Left ventricle myocardium inferior (tissue), 1 donor: ENCODE measurements at regions not wholly inside any gene's neighbourhood (a gene's known extent, or its start where the extent isn't known, plus 50 kb on each side); places are given as distances from the start of the nearest gene placed in this dataset.

Experiments
- DNase-seq: peaks from one replicate; pipeline ENCODE4 v3.0.0-alpha.2; 2020
- H3K27ac ChIP-seq: fragments of 200-600 bp; replicated peaks from 2 replicates; pipeline ENCODE4 v1.8.0; 2021
- H3K27me3 ChIP-seq: fragments of 200-600 bp; 2 replicates; pipeline ENCODE4 v1.8.0; 2021; ENCODE audit warnings: low read depth
- H3K36me3 ChIP-seq: fragments of 200-600 bp; 2 replicates; pipeline ENCODE4 v1.8.0; 2021
- H3K4me1 ChIP-seq: fragments of 200-600 bp; 2 replicates; pipeline ENCODE4 v1.8.0; 2021
- H3K4me3 ChIP-seq: fragments of 200-600 bp; 2 replicates; pipeline ENCODE4 v1.8.0; 2021; ENCODE audit warnings: mild to moderate bottlenecking, moderate library complexity
- H3K9me3 ChIP-seq: fragments of 200-600 bp; replicated peaks from 2 replicates; pipeline ENCODE4 v1.8.0; 2021
- intact Hi-C: fragments of 100-400 bp; cut with micrococcal nuclease; formaldehyde crosslinking; loops from one replicate; pipeline ENCODE4 v1.11.0; 2022
- TF ChIP-seq, protein P1 (sequence below): fragments of 200-600 bp; IDR thresholded peaks from 2 replicates; pipeline ENCODE4 v1.8.0; 2021; ENCODE audit warnings: antibody characterized with exemption, mild to moderate bottlenecking, borderline replicate concordance
- donor health status: DM: no; HTN: yes; CAD: no; lungs with severe emphysema.

DNA sequence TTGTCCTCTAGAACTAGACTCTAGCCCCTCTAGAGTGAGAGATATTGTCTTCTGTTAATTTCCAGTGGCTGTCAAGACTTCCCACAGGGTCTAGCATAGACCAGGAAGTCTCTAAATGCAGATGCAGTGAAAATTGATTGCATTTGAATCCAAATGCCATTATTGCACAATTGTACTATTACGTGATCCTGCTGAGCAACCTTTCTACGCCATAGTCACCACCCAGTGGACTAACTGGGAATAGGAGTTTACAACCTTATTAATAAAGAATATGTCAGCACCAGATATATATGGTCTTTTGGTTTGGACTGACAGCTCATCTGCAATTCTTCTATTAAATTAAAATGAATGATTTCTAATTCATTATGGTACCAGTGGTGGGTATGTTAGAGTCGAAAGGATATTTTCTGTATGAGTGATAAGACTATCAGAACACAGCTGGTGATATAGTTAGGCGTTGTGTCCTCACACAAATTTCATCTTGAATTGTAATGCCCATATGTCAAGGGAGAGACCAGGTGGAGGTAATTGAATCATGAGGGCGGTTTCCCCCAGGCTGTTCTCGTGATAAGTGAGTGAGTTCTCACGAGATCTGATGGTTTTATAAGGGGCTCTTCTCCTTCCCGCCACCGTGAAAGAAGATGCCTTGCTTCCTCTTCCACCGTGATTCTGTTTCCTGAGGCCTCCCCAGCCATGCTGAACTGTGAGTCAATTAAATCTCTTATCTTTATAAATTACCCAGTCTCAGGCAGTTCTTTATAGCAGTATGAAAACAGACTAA is 138.9 kb upstream of the CA10 start:
- no peak overlapping the region for H3K4me3 ChIP-seq
- no peaks in the 10 kb centered on the region for H3K36me3 ChIP-seq
- DNase-seq = no peak
- H3K27me3 ChIP-seq = no peaks in the 10 kb centered on the region
- TF ChIP-seq, protein P1, sequence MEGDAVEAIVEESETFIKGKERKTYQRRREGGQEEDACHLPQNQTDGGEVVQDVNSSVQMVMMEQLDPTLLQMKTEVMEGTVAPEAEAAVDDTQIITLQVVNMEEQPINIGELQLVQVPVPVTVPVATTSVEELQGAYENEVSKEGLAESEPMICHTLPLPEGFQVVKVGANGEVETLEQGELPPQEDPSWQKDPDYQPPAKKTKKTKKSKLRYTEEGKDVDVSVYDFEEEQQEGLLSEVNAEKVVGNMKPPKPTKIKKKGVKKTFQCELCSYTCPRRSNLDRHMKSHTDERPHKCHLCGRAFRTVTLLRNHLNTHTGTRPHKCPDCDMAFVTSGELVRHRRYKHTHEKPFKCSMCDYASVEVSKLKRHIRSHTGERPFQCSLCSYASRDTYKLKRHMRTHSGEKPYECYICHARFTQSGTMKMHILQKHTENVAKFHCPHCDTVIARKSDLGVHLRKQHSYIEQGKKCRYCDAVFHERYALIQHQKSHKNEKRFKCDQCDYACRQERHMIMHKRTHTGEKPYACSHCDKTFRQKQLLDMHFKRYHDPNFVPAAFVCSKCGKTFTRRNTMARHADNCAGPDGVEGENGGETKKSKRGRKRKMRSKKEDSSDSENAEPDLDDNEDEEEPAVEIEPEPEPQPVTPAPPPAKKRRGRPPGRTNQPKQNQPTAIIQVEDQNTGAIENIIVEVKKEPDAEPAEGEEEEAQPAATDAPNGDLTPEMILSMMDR = no peak
- intact Hi-C loops = no loop called here
- no peaks in the 10 kb centered on the region for H3K9me3 ChIP-seq
- H3K4me1 ChIP-seq = no peaks in the 10 kb centered on the region
- no peak overlapping the region for H3K27ac ChIP-seq

- no peak overlapping the region for H3K4me3 ChIP-seq
- H3K4me1 ChIP-seq = no peaks in the 10 kb centered on the region
- intact Hi-C loops = no loop called here
- no peak overlapping the region for H3K27ac ChIP-seq
- peaks cover 8% of the 10 kb centered on the region for H3K9me3 ChIP-seq
- TF ChIP-seq, protein P1 = no peak
- H3K27me3 ChIP-seq = no peaks in the 10 kb centered on the region
- DNase-seq = no peak
- no peaks in the 10 kb centered on the region for H3K36me3 ChIP-seq
These were observed 135.8 kb upstream of the CA10 start for GRCh38 chr17:52294301-52294700.

DNA sequence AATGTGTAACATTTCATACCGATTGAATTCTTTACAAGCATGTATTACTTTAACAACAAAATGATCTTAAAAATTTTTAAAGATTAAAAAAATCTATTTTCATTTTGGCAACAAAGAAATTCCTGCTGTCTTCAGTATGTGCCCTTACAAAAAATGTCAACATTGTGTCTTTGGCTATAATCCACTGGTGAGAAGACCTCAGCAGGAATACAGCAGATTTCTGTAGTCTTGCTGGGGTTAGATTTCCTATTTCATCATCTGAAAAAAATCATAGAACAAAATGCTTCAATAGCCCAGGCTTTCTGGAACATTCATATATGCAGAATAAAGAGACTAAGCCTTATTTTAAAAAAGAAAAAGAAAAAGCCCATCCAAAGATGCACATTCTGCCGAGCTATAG is 129.1 kb upstream of the CA10 start:
- Histone ChIP-seq H3K27me3 (no peaks in the 10 kb centered on the region), H3K4me1 (no peaks in the 10 kb centered on the region), H3K4me3 (no peak overlapping the region), H3K27ac (no peak overlapping the region), H3K9me3 (peaks cover 8% of the 10 kb centered on the region), H3K36me3 (no peaks in the 10 kb centered on the region)
- no peak for DNase-seq
- TF ChIP-seq, protein P1 = no peak
- intact Hi-C loops = no loop called here

DNA sequence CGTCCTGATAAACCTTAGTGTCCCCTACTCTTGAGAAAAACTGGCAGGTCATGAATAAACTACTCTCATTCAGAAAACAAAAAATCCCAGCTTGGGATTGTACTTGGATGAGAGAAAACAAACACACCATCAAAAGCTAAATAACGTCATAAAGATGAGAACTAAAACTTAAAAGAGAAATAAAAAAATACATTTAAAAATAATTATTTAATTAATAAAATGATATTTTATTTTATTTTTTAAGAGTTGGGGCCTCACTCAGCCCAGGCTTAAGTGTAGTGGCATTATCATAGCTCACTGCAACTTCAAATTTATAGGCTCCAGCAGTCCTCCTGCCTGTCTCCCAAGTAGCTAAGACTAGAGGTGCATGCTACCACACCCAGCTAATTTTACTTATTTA is 125.4 kb upstream of the CA10 start:
- Histone ChIP-seq H3K36me3 (no peaks in the 10 kb centered on the region), H3K4me3 (no peak overlapping the region), H3K27ac (no peak overlapping the region), H3K4me1 (no peaks in the 10 kb centered on the region), H3K9me3 (no peaks in the 10 kb centered on the region), H3K27me3 (no peaks in the 10 kb centered on the region)
- intact Hi-C loops = no loop called here
- DNase-seq = no peak
- TF ChIP-seq, protein P1 = no peak

- Histone ChIP-seq H3K27ac (no peak overlapping the region), H3K9me3 (no peaks in the 10 kb centered on the region), H3K36me3 (no peaks in the 10 kb centered on the region), H3K27me3 (no peaks in the 10 kb centered on the region), H3K4me3 (no peak overlapping the region), H3K4me1 (no peaks in the 10 kb centered on the region)
- TF ChIP-seq, protein P1 = no peak
- intact Hi-C loops = no loop called here
- DNase-seq = no peak
These were observed 118.0 kb upstream of the CA10 start for GRCh38 chr17:52276381-52277008.
